HG03135 (cell line): ENCODE measurements at regions not wholly inside any gene's neighbourhood (a gene's known extent, or its start where the extent isn't known, plus 50 kb on each side); places are given as distances from the start of the nearest gene placed in this dataset.

Source experiments
- ATAC-seq: cut with Tn5 transposase; IDR thresholded peaks from one replicate; pipeline ENCODE4 v1.9.1; 2021; ENCODE audit warnings: mild to moderate bottlenecking, moderate library complexity; ENCODE audit not compliant: unreplicated experiment

DNA sequence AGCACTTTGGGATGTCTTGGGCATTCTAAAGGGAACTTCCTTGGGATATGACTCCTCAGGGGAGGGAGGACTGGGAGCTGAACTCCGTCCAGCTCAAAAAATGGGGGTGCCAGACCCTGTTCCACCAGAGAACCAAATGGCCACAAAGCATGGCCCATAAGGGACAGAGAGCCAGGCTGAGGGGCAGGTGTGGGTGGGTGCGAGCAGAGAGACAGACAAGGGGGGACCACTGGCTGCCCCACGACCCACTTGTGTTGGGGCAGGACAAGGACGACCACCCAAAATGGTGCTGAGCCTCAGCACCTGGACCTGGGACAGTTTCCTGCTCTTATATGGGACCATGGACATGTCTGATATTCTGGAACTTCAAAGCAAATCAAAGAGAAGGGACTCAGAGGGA is 148.2 kb upstream of the MLN start:
- no peak for ATAC-seq

DNA sequence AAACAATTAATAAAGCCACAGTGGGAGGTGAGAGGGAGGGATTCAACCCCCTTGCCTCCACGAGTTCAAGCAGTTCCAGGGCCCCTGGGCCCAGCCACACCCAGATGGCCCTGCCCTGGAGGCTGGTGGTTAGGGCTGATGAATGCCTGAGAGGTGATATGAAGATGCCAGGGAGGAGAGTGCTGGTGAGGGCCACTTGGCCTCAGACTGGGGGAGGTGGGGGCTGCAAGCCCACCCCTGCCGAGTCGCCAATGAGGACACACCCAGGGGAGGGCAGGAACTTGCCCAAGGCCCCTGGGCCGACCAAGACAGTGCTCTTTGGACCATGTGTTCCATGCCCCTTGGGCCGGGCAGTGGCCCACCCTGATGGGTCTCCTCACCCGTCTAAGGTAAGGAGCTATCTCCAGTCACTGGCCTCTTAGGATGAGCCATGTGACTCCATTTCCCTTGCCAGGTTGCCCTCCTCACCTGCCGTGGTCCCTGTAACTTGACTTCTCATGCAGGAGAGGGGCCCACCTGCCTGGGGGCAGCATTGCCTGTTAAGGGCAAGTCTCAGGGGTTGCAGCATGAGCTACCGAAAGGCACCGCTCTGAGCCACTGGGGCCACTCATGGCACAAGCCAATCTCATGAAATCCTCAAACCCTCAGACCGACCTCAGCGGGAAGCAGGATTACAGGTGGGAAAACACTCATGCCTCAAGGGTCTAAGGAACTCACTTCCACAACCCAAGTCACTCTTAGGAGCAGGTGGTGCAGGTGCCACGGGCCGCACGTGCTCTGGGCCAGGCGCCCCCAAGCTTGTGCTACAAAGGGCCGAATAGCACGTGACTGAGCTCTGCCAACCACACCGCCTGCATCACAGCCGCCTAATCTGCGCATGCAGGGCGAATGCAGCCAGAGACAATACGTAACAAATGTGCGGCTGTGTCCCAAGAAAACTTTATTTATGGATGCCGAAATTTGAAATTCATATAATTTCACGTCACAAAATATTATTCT is 147.4 kb upstream of the MLN start:
- no peak for ATAC-seq

DNA sequence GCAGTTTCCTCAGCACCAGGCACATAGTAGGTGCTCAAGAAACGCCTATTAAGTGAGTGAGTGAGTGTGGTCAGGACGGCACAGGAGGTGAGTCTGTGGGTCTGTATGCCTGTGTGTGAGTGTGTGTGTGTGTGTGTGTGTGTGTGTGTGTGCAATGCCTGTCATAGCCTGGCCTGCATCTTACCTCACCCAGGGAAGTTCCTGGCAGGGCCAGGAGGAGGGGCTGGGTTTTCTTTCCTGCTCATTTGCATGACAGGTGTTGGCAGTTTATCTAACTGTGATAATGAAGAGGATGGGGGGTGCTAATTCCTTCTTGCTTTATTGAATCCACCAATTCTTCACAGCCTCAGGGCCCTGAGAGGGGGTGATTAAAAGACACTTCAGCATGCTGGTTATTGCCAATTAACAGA is 146.7 kb upstream of the MLN start:
- no peak for ATAC-seq

DNA sequence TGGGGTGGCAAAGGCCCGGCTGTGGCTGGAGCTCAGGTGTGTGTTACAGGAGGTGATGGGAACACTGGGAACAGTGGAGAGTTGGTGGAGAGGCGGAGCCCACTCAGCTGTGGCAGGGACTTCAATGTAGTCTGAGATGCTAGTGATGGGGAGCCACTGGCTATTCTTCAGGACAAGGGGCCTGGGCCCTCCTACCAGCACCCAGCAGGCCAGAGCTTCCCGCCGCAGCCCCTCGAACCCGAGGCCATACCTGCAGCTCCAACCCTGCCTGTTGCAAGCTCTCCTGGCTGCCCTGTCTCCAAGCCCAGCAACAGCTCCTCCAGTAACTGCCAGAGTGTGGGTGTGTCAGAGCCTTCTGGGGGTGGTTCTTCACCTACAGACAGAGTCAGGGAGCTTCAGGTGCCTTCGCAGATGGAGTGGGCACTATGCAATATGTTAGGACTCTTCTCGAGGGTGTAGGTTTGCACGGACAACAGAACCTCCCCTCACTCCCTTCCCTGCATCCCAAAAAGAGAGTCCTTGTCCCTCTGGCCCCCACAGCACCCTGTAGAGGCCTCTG is 146.2 kb upstream of the MLN start:
- no peak for ATAC-seq

DNA sequence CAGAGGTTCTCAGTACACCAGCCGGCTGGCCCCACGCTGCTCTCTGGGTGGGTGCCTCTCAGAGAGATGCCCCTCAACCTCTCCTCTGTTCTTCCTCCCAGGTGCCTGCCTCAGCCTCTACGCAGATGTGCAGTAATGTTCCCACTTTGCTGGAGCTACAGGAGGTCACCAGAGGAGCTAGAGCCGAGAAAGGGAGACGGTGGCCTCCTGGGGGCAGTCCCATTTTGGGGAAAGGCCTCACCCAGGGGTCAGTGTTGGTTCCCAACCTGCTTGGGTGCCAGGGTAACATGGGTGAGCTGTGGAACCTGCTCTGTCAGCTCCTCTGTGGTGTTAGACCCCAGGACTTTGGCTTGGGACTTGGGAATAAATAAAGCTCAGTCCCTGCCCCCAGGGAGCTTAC is 145.3 kb upstream of the MLN start:
- ATAC-seq = no peak

DNA sequence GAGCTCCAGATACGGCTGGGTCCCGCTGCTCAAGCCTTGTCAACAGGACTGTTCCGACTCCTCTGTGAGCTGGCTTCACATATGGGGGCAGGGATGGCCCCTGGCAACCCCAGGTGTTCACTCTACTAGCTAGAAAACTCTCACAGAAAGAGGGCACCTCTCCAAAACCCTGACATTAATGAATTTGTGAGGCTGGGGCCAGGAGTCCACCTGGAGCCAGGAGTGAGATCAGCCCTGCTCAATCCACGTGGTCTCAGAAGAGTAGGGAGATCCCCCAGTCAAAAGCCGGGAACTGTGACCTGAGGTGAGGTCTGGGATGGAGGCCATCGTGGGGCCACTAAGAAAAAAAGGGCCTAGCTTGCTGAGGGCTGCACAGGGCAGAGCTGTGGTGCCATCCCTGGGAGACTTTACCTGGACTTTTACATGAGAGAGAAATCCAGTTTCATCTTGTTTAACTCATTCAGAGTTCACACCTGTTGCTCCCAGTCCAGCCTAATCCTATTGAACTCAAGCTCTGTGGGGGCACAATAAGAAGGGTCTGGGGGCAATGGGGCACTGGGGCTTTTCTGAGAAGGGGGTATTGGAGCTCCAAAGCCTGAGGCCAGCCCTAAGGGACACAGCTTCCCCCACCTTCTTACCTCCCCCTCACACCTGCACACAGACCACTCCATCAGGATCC is 144.3 kb upstream of the MLN start:
- no peak for ATAC-seq

DNA sequence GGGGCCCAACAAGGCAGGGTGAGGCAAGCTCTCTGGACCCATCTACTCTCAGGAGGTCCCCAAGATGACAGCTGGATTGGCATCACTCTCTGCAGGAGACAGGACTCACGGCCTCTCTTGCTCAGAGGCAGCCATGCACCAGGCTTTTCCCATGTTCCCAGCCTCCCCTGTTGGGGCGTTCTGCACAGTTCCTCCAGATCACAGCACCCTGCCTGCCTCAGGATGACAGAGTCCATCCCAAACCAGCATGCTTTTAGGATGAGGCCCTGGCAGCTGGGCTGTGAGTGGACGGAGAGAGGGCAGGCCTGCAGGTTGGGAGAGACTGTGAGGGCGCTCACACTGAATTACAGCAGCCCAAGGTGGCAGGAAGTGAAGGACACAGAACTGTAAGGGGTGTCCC is 143.2 kb upstream of the MLN start:
- no peak for ATAC-seq

DNA sequence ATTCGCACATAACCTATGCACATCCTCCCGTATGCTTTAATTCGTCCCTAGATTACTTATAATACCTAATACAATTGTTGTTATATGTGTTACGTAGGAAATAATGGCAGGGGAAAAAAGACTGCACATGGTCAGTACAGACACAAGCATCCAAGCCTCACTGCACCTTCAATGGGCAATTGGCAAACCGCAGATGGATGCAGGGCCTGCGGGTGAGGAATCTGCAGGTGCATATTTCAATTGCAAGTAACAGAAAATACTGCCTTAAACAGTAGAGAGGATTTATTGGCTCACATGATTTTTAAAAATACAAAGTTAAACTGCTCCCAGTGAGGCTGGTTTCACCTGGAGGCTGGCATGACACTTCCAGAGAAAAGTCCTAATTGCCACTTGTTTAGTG is 142.1 kb upstream of the MLN start:
- no peak for ATAC-seq

DNA sequence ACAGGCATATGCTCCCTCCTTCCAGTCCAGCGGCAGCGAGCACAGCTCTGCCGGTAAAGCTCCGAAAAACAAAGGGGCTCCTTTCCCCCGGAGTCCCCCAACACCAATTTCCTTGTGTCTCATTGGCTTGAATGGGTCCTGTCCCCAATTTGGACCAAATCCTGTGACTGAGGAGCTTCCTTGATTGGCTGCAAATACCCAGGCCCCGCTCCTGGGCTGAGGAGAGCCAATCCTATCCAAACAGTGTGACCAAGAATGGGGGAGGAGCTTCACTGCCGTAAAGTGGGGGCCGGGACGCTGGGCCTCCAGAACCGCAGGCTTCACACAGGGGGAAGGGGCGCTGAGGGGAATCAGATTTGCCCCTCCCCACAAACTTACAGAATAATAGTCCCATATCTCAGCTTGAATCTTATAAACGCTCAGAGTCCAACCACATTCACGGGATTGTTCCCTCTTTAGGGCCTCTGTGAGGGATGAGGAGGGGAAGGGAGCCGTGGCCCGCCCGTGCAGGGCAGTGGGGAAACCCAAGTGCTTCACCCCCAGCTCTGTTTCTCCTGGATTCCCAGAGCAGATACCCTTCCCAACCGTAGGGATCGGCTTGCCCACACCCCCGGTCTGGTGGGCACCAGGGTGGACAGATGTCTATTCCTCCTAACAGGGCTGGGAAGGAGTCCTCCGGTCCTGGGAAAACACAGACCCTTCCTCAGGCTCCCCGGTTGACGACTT is 141.0 kb upstream of the MLN start:
- ATAC-seq = no peak

DNA sequence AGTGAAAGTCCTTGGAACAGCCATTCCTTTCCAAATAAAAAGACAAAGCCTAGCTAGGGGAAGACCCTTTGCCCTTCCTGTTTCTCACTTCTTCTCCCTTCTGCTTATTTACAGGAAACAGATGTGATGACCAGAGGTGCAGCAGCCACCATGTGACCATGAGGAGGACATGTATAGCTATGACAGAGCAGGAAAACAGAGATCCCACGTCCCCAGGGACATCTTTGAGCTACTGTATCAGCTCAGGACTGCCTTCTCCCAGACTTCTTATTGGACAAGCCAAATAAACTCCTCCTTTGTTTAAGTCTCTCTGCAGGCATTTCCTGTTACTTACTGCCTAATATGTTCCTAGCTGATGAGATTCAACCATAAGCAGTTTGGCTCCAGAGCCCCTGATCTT is 133.1 kb upstream of the MLN start:
- ATAC-seq = no peak

DNA sequence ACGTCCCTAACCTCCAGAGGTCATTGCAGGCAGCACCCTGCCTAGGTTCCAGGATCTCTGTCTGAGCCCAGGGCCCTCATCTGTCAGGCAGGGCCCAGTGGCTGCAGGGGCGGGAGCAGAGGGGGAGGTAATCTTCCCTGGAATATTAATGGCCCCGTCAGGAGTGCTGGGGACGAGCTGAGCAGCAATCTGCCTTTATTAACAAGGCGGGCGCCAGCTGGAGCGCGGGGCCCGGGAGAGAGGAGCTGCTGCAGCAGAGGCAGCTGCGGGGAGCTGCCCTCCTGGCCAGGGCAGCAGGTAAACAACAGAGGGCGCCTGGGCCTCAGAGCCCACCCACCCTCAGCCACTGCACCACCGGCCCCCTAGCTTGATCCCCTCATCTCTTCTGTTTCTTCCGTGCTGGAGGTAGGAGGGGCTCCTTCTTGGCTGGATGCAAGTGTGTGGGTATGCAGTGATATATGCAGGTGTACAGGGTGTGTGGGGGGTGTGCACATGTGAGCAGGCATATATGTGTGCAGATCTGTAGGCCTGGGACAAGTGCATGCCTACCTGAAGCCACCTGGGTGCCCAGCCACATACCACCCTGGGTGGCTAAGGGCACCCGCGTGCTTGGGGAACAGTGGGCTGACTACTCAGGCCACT is 131.8 kb upstream of the MLN start:
- ATAC-seq = no peak

DNA sequence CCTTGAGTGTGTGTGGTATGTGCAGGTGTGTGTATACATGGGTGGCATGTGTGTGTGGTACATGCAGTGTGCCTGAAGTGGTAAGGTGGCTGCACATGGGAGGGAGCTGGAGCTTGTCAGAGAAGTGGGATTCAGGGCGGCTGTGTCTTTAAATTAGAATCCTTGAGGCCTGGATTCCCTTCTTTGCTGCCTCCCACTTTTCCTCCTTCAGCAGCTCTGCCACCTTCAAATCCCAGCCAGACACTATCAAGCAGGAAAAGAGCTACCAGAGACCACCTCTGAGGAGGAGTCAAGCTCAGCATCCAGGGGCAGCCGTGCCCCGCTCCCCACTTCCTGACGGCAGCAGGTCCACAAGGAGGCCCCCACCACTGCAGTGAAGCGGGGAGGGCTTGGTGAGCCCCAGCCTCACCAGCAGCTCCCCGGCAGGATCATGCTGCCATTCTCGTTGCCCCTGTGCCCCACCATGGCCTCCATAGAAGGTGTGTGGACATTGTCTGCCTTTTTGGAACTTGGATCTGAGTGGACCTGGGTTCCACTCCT is 131.0 kb upstream of the MLN start:
- no peak for ATAC-seq

DNA sequence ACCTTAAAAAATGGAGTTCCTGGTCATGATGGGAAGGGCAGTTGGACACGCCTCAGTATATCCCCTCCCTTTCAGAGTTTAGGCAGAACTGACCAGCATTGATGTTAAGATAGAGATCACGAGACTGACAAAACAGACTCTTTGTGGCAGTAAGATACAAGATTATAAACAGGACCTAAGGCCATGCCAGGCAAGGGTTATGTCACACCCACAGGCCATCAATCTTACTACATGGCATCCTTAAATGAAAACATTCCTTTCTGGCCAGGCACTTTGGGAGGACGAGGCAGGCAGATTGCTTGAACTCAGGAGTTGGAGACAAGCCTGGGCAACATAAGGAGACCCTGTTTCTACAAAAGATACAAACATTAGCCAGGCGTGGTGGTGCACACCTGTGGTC is 129.3 kb upstream of the MLN start:
- ATAC-seq = no peak

DNA sequence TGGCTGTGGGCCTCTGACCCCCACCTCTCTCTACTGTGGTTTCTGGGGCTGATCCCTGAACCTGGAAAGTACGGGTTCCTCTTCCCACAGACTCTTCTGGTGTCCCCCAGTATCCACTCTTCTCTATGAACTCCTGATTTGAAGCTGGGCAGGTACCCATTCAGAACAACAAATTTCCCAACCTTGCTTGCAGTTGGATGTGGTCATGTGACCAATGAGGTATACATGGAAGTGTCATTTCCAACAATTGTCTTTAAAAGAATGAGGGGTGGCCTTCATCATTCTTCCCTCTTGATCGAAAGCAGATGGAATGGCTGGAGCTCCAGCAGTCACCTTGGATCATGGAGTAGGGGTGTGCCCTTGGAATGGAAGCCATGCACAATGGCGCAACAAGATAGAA is 128.0 kb upstream of the MLN start:
- no peak for ATAC-seq

DNA sequence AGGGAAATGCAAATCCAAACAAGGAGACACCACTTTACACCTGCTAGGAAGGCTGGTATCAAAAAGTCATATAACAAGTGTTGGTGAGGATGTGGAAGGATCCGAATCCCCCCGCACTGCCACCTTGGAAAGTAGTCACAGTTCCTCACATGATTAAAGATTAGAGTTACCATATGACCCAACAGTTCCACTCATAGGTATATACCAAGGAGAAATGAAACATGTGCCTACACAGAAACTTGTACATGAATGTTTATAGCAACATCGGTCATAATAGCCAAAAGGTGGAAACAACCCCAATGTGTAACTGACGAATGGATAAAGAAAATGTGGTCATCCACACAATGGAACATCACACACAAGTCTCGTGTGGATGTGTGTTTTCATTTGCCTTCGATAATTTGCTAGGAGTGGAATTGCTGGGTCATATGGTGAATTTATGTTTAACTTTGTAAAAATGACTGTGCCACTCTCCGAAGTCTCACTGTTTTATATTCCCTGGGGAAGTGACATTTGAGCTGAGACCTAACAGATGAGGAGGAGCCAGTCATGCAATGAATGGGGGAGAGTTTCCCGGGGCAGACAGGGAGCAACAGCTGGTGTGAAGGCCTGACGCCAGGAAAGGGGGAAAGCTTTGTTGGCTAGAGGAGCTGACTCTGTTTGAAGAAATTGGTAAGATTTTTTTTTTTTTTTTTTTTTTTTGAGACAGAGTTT is 125.9 kb upstream of the MLN start:
- ATAC-seq = no peak

DNA sequence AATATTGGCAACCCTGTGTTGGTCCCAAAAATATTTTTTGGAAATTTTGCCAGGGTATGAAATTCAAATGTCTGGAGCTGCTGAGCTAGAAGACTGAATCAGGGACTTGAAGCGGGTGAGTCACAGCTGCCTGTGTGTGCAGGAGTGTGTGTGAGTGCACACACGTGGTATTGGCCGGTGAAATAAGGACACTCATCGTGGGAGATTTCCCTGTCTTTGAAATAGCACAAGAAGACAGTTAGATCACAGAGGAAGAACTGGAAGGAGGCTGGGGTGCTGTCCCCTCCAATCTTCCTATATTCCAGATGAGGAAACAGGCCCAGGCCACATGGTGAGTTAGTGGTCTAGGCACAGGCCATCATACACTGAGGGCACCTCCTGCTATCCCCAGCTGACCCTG is 123.8 kb upstream of the MLN start:
- no peak for ATAC-seq

DNA sequence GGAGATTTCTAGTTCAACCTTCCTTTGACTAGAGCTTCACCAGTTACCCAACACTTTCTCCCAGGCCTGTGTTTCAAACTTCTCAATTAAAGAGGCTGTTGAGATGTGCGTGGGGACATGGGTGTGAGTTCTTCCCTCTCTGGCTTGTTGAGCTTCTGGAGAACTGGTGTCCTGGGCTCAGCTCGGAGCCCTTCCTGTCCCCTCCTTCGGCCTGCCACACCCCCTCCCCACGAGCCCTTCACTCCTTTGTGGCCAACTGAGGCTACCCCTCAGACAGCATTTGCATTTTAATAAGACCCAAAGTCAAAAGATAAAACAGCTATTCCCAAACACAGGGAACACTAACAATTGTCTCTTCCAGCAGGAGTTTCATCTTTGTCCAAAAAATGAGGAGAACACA is 123.3 kb upstream of the MLN start:
- ATAC-seq = no peak

DNA sequence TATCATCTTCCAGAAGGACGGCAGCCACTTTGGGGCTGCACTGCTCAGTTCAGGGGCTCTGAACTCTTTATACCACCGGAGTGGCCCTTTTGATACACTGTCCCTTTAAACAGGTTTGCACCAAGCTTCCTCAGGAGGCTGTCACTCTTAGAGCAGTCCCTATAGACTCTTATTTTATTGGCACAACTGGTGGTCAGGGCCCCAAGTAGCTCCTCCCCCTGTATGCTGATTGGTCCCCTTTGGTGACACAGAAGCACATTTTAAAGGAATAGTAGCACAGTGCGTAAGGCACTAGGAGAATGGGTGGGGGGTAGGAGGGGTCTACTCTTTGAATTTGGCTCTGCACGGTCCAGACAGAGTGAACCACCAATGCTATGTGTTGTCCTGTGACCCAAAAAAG is 122.6 kb upstream of the MLN start:
- no peak for ATAC-seq

DNA sequence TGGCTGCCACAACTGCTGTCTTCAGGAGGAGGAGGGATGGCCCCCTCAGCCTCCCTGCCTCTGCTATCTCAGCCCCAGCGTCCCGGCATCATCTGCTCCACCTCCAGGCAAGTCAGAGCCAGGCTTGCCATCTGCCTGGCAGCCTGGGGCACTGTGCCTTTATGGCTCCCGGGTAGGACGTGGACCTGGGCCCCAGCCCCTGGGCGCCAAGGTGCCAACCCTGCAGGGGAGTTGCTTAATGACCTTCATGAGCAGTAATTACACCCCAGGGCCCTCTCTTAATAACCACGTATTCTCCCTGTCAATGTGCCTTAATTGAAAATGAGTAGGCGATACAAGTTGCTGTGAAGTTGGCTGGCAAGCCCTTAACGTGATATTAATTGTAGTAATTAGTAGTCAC is 122.1 kb upstream of the MLN start:
- no peak for ATAC-seq

DNA sequence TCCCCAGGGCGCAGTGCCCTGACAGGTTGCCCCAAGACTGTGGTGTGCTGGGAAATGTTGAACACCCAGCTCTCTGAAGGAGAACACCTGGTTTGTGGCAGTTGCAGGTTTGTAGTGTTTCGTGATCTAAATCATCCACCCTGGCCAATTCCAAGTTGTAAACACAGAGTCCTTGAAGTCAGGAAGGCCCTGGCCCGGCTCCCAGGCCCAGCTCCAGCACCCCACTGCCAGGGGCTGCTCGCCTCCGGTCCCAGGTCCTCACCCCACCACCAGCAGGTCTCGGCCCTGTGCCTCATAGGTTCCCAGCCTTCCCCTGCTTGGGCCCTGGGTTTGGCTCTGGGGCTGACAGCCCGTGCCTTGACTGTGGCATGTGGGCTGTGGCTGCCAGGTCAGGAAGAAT is 121.4 kb upstream of the MLN start:
- no peak for ATAC-seq
